Medulla oblongata (tissue), 1 donor: ENCODE measurements at regions not wholly inside any gene's neighbourhood (a gene's known extent, or its start where the extent isn't known, plus 50 kb on each side); places are given as distances from the start of the nearest gene placed in this dataset.
"Not testable (repeated sequence)": the region's sequence is repeated elsewhere in the genome, so short reads cannot be mapped to it uniquely, and the experiment has no call there.

Experiments
- DNase-seq: peaks from one replicate; pipeline ENCODE4 v3.0.0-alpha.2; 2015; ENCODE audit errors: extremely low spot score

GRCh38 chr6:86731631-86732030, 205.7 kb upstream of the HTR1E start:
- not testable (repeated sequence) for DNase-seq

- DNase-seq: not testable (repeated sequence)
These were observed 206.6 kb upstream of the HTR1E start for GRCh38 chr6:86730772-86731171.

- DNase-seq: no peak
These were observed 207.1 kb upstream of the HTR1E start for GRCh38 chr6:86730216-86730615.

GRCh38 chr6:86728976-86729375, 208.4 kb upstream of the HTR1E start:
- DNase-seq: no peak

- no peak for DNase-seq
These were observed 212.6 kb upstream of the HTR1E start for GRCh38 chr6:86724695-86725094.

- DNase-seq: no peak
These were observed 213.6 kb upstream of the HTR1E start for GRCh38 chr6:86723729-86724128.

GRCh38 chr6:86723151-86723550, 214.2 kb upstream of the HTR1E start:
- DNase-seq: no peak

GRCh38 chr6:86722131-86722530, 215.2 kb upstream of the HTR1E start:
- DNase-seq: no peak

GRCh38 chr6:86715676-86716075, 221.7 kb upstream of the HTR1E start:
- DNase-seq: no peak

- no peak for DNase-seq
These were observed 225.3 kb upstream of the HTR1E start for GRCh38 chr6:86712039-86712438.

GRCh38 chr6:86707545-86708120, 229.7 kb upstream of the HTR1E start:
- DNase-seq: no peak

- DNase-seq: no peak
These were observed 230.9 kb upstream of the HTR1E start for GRCh38 chr6:86706449-86706848.

GRCh38 chr6:86701228-86701627, 236.1 kb upstream of the HTR1E start:
- DNase-seq: not testable (repeated sequence)

GRCh38 chr6:86686496-86686895, 250.8 kb upstream of the HTR1E start:
- DNase-seq: no peak

- DNase-seq: no peak
These were observed 252.0 kb upstream of the HTR1E start for GRCh38 chr6:86685230-86685797.

- no peak for DNase-seq
These were observed 254.0 kb upstream of the HTR1E start for GRCh38 chr6:86683132-86683908.

- no peak for DNase-seq
These were observed 255.0 kb upstream of the HTR1E start for GRCh38 chr6:86682297-86682696.

GRCh38 chr6:86681140-86681539, 256.2 kb upstream of the HTR1E start:
- not testable (repeated sequence) for DNase-seq

- DNase-seq: not testable (repeated sequence)
These were observed 265.2 kb upstream of the HTR1E start for GRCh38 chr6:86672125-86672524.

- no peak for DNase-seq
These were observed 280.1 kb upstream of the HTR1E start for GRCh38 chr6:86657192-86657591.

GRCh38 chr6:86629123-86629522, 308.2 kb upstream of the HTR1E start:
- no peak for DNase-seq

GRCh38 chr6:86619428-86619827, 317.9 kb upstream of the HTR1E start:
- no peak for DNase-seq

- DNase-seq: no peak
These were observed 322.0 kb upstream of the HTR1E start for GRCh38 chr6:86615299-86615698.
